ENCODE measurements at regions not wholly inside any gene's neighbourhood (a gene's known extent, or its start where the extent isn't known, plus 50 kb on each side); places are given as distances from the start of the nearest gene placed in this dataset.

DNA sequence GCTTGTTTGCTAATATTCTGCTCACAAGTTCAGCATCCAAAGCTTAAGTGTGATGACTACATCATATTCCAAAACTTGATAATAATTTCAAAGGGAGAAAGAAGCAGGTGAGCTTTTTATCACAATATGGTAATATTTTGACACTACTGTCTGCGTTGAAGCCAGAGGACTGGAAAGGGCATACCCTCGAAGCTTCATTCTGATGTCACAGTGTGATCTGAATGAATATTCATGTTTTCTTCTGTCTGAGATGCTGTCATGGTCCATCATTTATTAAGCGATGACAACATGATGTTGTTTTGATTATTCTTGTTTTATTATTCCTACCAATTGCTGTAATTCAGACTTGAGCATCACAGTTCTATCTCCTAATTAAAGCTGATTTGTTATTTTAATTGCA is 625.4 kb downstream of the ZPLD1 start:
- no peak for ATAC-seq

GRCh38 chr3:103067963-103068362 is 633.1 kb downstream of the ZPLD1 start:
- ATAC-seq: no peak

- no peak for ATAC-seq
These were observed 640.5 kb downstream of the ZPLD1 start for GRCh38 chr3:103075282-103075681.

DNA sequence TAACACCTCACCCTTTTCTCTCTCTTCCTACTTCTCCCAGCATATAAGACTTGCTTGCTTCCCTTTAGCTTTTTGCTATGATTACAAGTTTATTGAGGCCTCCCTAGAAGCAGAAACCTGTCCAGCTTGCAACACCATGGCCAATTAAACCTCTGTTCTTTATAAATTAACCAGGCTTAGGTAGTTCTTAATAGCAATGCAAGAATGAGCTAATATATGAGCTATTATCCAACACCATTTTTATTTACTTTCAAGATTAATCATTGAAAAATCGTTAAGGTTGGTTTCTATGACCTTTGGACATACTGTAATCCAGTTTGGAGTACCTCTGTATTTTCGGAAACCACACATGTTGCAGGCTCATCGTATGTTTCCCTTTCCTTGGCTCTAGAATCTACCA is 643.1 kb downstream of the ZPLD1 start:
- ATAC-seq: no peak

DNA sequence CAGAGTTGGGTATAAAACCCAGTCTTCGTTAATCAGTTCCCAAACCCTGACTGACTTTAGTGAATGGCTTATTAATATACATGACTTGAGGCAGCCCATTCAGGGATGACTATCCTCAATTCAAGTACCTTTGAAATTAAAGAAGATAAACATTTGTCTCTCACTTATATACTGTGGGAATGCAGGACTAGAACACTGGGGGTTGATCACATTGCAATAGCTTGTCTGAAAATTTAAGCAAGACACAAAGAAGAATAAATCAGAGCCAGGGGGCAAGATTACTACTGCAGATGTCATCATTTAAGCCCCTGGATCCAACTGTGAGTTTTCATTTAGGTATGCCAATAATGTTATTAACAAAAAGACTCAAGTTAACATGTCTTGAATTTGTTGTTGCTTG is 647.7 kb downstream of the ZPLD1 start:
- ATAC-seq: no peak

GRCh38 chr3:103083848-103084631 is 649.2 kb downstream of the ZPLD1 start:
- no peak for ATAC-seq

DNA sequence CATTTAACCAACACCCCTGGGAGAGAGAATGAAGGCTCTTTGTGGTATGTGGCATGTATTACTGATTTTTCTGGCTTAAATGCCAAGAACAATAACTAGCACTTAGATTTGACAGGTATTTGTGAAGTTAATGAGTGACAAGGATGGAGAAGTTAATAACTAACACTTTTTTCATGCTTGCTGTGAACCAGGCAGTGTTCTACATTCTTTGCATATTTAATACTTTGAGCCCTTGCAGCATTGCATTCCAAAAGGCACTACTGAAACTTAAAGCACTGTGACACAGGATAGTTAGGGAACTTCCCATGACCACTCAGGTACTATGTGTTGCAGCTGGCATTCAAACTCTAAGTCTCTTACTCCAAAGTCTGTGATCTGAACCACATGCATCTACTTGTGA is 650.6 kb downstream of the ZPLD1 start:
- no peak for ATAC-seq

DNA sequence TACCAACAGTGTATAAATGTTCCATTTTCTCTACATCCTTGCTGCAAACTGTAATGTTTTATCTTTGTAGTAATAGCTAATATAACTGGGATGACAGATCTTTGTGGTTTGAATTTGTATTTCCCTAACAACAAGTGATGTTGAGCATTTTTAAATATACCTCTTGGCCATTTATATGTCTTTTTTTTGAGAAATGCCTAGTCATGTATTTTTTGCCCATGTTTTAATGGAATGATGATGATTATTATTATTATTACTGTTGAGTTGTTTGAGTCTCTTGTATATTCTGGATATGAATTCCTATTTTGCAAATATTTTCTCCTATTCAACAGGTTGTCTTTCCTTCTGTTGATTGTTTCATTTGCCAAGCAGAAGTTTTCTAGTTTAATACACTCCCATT is 654.9 kb downstream of the ZPLD1 start:
- ATAC-seq: no peak

DNA sequence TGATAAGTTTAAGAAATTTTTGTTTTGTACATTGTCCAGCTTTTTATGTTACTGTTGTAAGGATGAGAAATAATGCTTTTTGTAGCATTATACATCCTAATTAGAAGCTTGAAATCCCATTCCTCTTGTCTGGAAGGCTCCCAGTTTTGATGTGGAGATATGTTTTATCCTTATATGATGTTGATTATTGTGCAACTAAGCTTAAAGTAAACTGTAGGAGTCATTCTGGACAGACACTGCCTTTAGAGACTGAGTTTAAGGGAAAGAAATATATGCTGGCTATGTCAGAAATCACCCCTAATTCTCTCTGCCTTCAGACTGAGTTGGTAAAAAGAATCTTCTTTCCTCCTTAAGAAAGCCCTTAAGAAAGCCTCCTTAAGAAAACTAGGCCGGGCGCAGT is 670.4 kb downstream of the ZPLD1 start:
- ATAC-seq: no peak

DNA sequence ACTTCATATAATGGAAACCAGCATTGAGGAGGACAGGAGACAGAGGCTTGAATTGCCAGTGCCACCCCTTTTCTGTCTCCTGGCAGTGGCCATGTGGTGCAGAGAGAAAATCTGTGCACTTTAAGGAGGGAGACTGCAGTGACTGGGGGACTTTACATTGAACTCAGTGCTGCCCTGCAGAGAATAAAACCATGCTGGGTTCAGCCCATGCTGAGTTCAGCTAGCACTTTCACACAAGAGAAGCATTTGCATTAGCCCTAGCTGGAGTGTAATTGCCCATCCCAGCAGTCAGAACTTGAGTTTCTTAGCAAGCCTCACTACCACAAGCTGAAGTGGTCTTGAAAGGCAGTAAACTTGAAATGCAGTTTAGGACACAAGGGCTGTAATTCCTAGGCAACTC is 677.5 kb downstream of the ZPLD1 start:
- no peak for ATAC-seq

DNA sequence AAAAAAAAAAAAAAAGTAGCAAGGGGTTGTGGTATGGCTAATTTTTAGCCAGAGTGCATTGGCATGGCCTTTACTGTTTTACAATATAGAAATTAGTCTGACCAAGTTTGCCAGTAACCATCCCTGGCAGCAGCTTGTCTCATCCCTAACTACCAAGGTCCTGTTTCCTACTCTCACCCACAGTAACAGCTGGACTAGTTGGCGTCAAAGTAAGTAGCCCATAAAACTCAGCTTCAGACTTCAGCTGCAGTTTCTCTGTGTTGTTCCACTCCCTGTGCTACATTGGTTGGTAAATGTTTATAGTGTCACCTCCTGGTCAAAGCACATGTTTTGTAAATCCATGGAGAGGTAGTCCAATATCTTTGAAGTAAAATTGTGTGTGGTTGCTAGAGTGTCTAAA is 691.3 kb downstream of the ZPLD1 start:
- ATAC-seq: no peak

GRCh38 chr3:103127098-103127630 is 692.3 kb downstream of the ZPLD1 start:
- no peak for ATAC-seq

- no peak for ATAC-seq
These were observed 692.9 kb downstream of the ZPLD1 start for GRCh38 chr3:103127737-103128136.

GRCh38 chr3:103134023-103134724 is 699.4 kb downstream of the ZPLD1 start:
- no peak for ATAC-seq

DNA sequence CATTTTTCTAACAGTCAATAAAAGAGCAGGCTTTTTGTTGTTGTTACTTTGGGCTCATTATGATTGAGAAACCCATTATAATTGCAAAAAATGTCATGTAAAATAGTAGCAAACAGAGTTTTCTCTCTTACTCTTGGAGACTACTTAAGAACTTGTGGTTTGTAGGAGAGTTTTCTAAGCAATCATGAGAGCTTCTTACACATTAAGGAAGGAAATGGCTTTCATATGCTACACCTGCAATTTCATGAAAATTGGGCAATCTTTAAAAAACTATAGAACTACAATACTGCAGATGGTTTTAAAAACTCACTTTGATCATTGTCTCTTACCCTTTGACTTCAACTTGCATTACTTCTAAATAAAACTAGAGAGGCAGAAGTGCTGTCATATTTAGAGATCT is 701.8 kb downstream of the ZPLD1 start:
- ATAC-seq: no peak

DNA sequence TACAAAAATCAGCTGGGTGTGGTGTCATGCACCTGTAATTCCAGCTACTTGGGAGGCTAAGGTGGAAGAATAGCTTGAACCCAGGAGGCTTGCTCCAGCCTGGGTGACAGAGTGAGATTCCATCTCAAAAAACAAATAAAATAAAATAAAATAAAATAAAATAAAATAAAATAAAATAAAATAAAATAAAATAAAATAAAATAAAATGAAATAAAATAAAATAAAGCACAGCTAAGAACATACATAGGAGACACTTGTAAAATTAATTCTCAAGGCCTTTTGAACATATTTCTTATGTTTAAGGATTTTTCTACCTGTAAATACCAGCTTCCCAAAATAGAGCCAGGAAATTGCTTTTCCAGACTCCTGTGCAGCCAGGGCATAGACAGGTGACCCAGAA is 703.0 kb downstream of the ZPLD1 start:
- ATAC-seq: no peak

DNA sequence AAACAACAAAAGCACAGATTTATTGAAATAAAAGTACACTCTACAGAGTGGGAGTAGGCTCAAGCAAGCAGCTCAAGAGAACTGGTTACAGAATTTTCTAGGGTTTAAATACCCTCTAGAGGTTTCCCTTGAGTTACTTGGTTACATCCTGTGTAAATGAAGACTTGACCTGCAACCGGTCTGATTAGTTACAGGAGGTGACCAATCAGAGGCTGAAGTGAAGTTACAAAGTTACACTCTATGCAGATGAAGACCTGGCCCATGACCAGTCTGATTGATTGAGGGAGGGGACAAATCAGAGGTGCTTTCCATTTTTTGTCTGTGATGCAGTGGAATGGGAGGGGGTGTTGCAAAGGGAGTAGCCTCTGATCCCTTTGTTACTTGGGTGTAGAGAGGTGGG is 723.4 kb downstream of the ZPLD1 start:
- no peak for ATAC-seq

- ATAC-seq: no peak
These were observed 732.1 kb downstream of the ZPLD1 start for GRCh38 chr3:103166890-103167289.

DNA sequence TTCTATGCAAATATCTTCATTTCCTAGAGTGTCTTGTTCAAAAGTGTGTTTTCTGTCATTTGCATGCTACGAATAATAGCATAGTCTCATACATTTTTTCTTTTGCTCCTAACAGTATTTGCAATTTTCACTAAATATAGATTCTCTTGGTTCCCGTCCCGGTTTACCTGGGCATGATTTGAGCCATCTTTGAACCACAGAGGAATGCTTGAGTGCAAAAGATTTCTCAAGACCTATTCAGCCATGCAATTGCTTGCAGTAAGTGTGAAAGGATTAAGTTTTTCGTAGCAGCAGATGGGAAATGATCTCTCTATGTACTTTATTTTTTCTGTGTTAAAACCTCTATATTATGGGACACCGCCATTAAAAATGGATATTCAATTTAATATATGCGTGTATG is 733.0 kb downstream of the ZPLD1 start:
- no peak for ATAC-seq

DNA sequence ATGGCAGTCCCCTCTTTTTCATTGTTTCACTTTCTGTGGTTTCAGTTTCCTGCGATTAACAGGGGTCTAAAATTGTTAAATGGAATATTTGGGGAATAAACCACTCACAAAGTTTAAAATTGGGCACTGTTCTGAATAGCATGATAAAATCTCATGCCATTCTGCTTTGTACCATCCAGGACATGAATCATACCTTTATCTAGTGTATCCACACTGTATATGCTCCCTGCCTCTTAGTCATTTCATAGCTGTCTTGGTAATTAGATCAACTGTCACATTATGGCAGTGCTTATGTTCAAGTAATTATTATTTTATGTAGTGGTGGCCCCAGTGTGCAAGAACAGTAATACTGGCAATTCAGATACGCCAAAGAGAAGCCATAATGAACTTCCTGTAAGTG is 734.5 kb downstream of the ZPLD1 start:
- no peak for ATAC-seq

DNA sequence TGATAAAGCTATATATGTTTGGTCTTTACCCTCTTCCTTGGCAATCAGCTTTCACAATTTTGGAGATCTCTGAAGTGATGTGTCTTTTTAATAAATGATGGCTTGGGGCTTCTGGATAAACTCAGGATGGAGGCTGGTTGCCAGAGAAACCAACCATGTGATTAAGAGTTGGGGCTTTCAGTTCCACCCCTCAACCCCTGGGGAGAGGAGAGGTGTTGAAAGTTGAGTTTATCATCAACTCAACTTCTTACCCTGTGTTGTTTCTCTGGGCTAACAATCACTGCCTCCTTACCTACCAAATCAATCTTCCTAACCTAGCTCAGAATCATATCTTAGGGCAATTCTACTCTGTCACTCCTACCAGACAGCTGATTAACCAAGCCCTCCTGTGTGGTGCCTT is 735.8 kb downstream of the ZPLD1 start:
- no peak for ATAC-seq

DNA sequence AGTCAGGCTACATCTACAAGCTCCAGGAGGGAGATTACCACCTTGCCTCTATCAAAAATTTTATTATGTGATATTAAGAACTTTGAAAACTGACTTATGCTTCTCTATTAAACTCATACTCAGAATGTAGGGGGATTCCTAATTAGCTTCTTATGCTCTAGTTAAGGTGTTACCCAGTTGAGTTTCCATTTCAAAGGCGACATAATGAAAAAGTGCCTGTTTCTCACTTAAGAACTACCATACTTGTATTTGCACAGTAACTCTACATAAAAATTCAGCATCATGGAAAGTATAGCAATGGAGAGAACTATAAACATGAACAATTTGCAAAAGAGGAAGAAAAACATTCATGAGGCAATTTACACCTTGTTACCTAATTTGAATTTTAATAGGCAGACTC is 739.1 kb downstream of the ZPLD1 start:
- ATAC-seq: no peak

DNA sequence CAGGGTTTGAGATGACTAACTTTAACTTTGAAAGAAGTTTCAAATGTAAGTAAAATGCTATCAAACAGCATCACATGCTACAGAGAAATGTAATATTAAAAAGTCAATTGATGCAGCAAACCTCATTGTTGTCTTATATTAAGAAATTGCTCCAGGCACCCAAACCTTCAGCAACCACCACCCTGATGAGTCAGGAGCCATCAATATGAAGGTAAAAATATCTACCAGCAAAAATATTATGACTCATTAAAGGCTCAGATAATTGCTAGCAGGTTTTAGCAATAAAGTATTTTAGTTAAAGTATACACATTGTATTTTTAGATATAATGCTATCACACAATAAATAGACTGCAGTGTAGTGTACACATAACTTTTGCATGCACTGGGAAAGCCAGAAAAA is 746.3 kb downstream of the ZPLD1 start:
- ATAC-seq: no peak

DNA sequence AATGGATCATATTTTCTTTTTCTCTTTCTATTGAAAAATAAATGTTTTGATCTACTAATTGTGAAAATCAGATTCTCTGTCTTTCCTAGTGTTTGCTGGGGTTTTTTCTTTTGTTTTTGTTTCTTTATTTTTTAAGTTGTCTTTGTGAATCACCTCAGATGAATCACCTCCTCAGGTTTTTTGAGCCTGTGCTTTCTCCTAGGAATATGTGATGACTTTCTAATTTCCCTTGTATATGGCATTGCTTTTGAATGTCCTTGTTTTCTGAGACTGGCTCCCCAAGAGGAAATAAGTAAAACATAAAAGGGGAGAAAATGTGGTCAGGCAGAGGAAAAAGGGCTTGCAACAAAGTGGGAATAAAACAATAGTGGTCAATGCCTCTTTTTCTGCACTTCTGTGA is 750.0 kb downstream of the ZPLD1 start:
- no peak for ATAC-seq
